HCT116 (cell line): ENCODE measurements at regions not wholly inside any gene's neighbourhood (a gene's known extent, or its start where the extent isn't known, plus 50 kb on each side); places are given as distances from the start of the nearest gene placed in this dataset.

Experiments used
- ATAC-seq: fragments of 200-7000 bp; cut with Tn5 transposase; 2 replicates; pipeline ENCODE4 v1.9.1; 2020; ENCODE audit warnings: mild to moderate bottlenecking, moderate library complexity
- BruUV-seq: library from RNA; stranded (reverse); fragments of 400-500 nt; replicated peaks from 2 replicates; lab custom pipeline; 2021; lab: Mats Ljungman, UMichigan
- CTCF ChIA-PET: fragments of 300-600 bp; sonication (Branson Sonifier 250); formaldehyde crosslinking; loops from one replicate; lab custom pipeline; 2021; ENCODE audit warnings: antibody characterized with exemption; lab: Charles Lee
- POLR2A ChIA-PET: fragments of 300-600, 350-600 bp; sonication (Branson Sonifier 250); formaldehyde crosslinking; loops from one replicate; lab custom pipeline; 2021; ENCODE audit warnings: antibody characterized with exemption; lab: Charles Lee
- RAD21 ChIA-PET, 2 experiments: fragments of 300-600 bp; sonication (Branson Sonifier 250); formaldehyde crosslinking; loops; one replicate each; lab custom pipeline; 2023; ENCODE audit warnings: low total read pairs in 2 of 2; ENCODE audit not compliant: uncharacterized antibody in 2 of 2, unreplicated experiment in 2 of 2, low non-redundant PET in 1 of 2; lab: Charles Lee
- DNase-seq: peaks from one replicate; pipeline ENCODE4 v3.0.0-alpha.2; 2010; ENCODE audit warnings: low read depth, low spot score
- H2AFZ ChIP-seq: fragments of 200-600 bp; shearing (Covaris generic), sonication (generic); 2 replicates; pipeline ENCODE4 v1.6.1; 2017; ENCODE audit warnings: low read depth, mixed run types, mixed read lengths, antibody characterized with exemption, low read length; ENCODE audit not compliant: poor library complexity, severe bottlenecking
- H3K27ac ChIP-seq: 2 replicates; pipeline ENCODE4 v1.5.1; 2012; ENCODE audit warnings: low read depth, low read length
- H3K27me3 ChIP-seq: fragments of 200-600 bp; sonication (generic); 2 replicates; pipeline ENCODE4 v1.6.1; 2016; ENCODE audit warnings: mixed run types, low read length, mixed read lengths; ENCODE audit not compliant: insufficient read depth
- H3K36me3 ChIP-seq, 2 experiments: fragments of 200-500 bp in 1 of 2; fragments of 200-600 bp in 1 of 2; sonication (Bioruptor generic) in 1 of 2; sonication (generic) in 1 of 2; 2 replicates each; pipeline versions ENCODE4 v1.5.1 to v1.6.1; 2014 to 2016; ENCODE audit warnings: low read length in 2 of 2, inconsistent platforms in 1 of 2, mixed read lengths in 1 of 2, mixed run types in 1 of 2; ENCODE audit not compliant: insufficient read depth in 2 of 2, control insufficient read depth in 1 of 2
- H3K4me1 ChIP-seq, 2 experiments: fragments of 200-600 bp in 1 of 2; sonication (generic) in 1 of 2; 2 replicates each; pipeline versions ENCODE4 v1.5.1 to v1.6.1; 2012 to 2017; ENCODE audit warnings: low read length in 2 of 2, inconsistent platforms in 1 of 2, mild to moderate bottlenecking in 1 of 2, mixed read lengths in 1 of 2, mixed run types in 1 of 2, moderate library complexity in 1 of 2; ENCODE audit not compliant: insufficient read depth in 2 of 2, control insufficient read depth in 1 of 2
- H3K4me2 ChIP-seq: fragments of 200-600 bp; sonication (generic); 2 replicates; pipeline ENCODE4 v1.6.1; 2017; ENCODE audit warnings: mixed run types, low read length, mixed read lengths
- H3K4me3 ChIP-seq, 2 experiments: fragments of 200-600 bp in 1 of 2; sonication (generic) in 1 of 2; replicated peaks in 1 of 2; 2 replicates each; pipeline ENCODE4 v1.5.1; 2011 to 2016; ENCODE audit warnings: low read length in 2 of 2, control low read depth in 1 of 2, low read depth in 1 of 2, mild to moderate bottlenecking in 1 of 2, mixed read lengths in 1 of 2, mixed run types in 1 of 2
- H3K79me2 ChIP-seq: fragments of 200-600 bp; sonication (generic); 2 replicates; pipeline ENCODE4 v1.6.1; 2017; ENCODE audit warnings: mild to moderate bottlenecking, mixed run types, low read length, moderate library complexity, mixed read lengths; ENCODE audit not compliant: insufficient read depth
- H3K9ac ChIP-seq: fragments of 200-600 bp; sonication (generic); 2 replicates; pipeline ENCODE4 v1.6.1; 2016; ENCODE audit warnings: low read length, mixed read lengths
- H3K9me2 ChIP-seq: fragments of 200-600 bp; sonication (generic), shearing (Covaris generic); 2 replicates; pipeline ENCODE4 v1.6.1; 2017; ENCODE audit warnings: mixed run types, mild to moderate bottlenecking, moderate library complexity; ENCODE audit not compliant: insufficient read depth
- H3K9me3 ChIP-seq, 2 experiments: fragments of 200-500 bp in 1 of 2; fragments of 200-600 bp in 1 of 2; sonication (Bioruptor generic) in 1 of 2; sonication (generic) in 1 of 2; 2 replicates each; pipeline ENCODE4 v1.6.1; 2014 to 2017; ENCODE audit warnings: low read length in 2 of 2, mixed read lengths in 2 of 2, inconsistent platforms in 1 of 2, low read depth in 1 of 2, mild to moderate bottlenecking in 1 of 2, mixed run types in 1 of 2, moderate library complexity in 1 of 2; ENCODE audit not compliant: control insufficient read depth in 1 of 2, insufficient read depth in 1 of 2
- H4K20me1 ChIP-seq: fragments of 200-600 bp; sonication (generic), shearing (Covaris generic); 2 replicates; pipeline ENCODE4 v1.6.1; 2017; ENCODE audit warnings: mixed run types, mild to moderate bottlenecking, moderate library complexity; ENCODE audit not compliant: insufficient read depth
- CBX3 ChIP-seq: IDR thresholded peaks from 2 replicates; pipeline ENCODE4 v1.6.1; 2012; ENCODE audit warnings: low read depth
- CEBPB ChIP-seq: IDR thresholded peaks from 2 replicates; pipeline ENCODE4 v1.6.1; 2012; ENCODE audit warnings: low read depth
- EZH2phosphoT487 ChIP-seq: fragments of 200-600 bp; IDR thresholded peaks from 2 replicates; pipeline ENCODE4 v1.6.1; 2018; ENCODE audit warnings: antibody characterized with exemption, borderline replicate concordance
- MAX ChIP-seq: IDR thresholded peaks from 2 replicates; pipeline ENCODE4 v1.6.1; 2012
- REST ChIP-seq: IDR thresholded peaks from 2 replicates; pipeline ENCODE4 v1.6.1; 2012; ENCODE audit warnings: low read depth
- intact Hi-C: fragments of 100-400 bp; cut with micrococcal nuclease; formaldehyde crosslinking; loops from 2 replicates; pipeline ENCODE4 v1.10.0; 2022

- TF ChIP-seq REST: no peak
- no peak for TF ChIP-seq CEBPB
These were observed 750.3 kb downstream of the PRELID2 start (continued) for GRCh38 chr5:145084834-145085233.

GRCh38 chr5:145077028-145077427 is 758.1 kb downstream of the PRELID2 start:
- ChIA-PET CTCF (no interaction called here), RAD21 (no interaction called here), POLR2A (no interaction called here)
- Histone ChIP-seq H3K27ac (no peak overlapping the region), H2AFZ (no peak overlapping the region), H3K4me3 (no peak overlapping the region), H3K9ac (no peak overlapping the region), H3K4me2 (no peak overlapping the region), H4K20me1 (no peaks in the 10 kb centered on the region), H3K36me3 (no peaks in the 10 kb centered on the region), H3K4me1 (no peaks in the 10 kb centered on the region), H3K79me2 (no peaks in the 10 kb centered on the region), H3K9me3 (no peaks in the 10 kb centered on the region), H3K27me3 (peaks cover 9% of the 10 kb centered on the region; the same call in 1 of the 2 replicates), H3K9me2 (no peaks in the 10 kb centered on the region)
- DNase-seq (no peak), ATAC-seq (no peak)
- BruUV-seq: no TSS peak
- intact Hi-C loops: no loop called here
- TF ChIP-seq EZH2phosphoT487: no peak
- TF ChIP-seq CBX3: no peak
- no peak for TF ChIP-seq MAX
